ENCODE measurements at regions not wholly inside any gene's neighbourhood (a gene's known extent, or its start where the extent isn't known, plus 50 kb on each side); places are given as distances from the start of the nearest gene placed in this dataset.

- H3K23me2 ChIP-seq (ENCODE audit: low read depth, low read length): peaks cover 1% of the 10 kb centered on the region; the same call in 1 of the 2 replicates
- H3K9ac ChIP-seq (replicated peaks in 1 of 4; ENCODE audit: extremely low read depth in 1 of 4, low read depth in 3 of 4, low read length in 3 of 4): no peak overlapping the region
- no peak overlapping the region for H3K4ac ChIP-seq (replicated peaks; ENCODE audit: insufficient read length, low read depth, low read length)
- no peaks in the 10 kb centered on the region for H3K4me1 ChIP-seq (replicated peaks in 1 of 4; ENCODE audit: control insufficient read depth in 3 of 4, insufficient read depth in 4 of 4, low read length in 3 of 4)
- no peak overlapping the region for H2AK5ac ChIP-seq (ENCODE audit: low read depth, low read length)
- H3K79me1 ChIP-seq (ENCODE audit: low read depth, low read length): no peaks in the 10 kb centered on the region
- FAIRE-seq (no peak), DNase-seq (ENCODE audit: low read depth in 1 of 2, low spot score in 2 of 2) (no peak)
- H3K9me3 ChIP-seq (ENCODE audit: insufficient read depth in 2 of 2, low read depth in 1 of 2, low read length in 1 of 2): no peaks in the 10 kb centered on the region
- no peaks in the 10 kb centered on the region for H4K20me1 ChIP-seq (replicated peaks in 1 of 2; ENCODE audit: control insufficient read depth in 1 of 2, insufficient read depth in 2 of 2, low read length in 2 of 2)
- no peaks in the 10 kb centered on the region for H3K79me2 ChIP-seq (ENCODE audit: control insufficient read depth in 1 of 2, insufficient read depth in 2 of 2, low read length in 2 of 2)
- no peak overlapping the region for H2BK5ac ChIP-seq (ENCODE audit: low read depth, low read length)
- H2BK20ac ChIP-seq (ENCODE audit: low read length): no peak overlapping the region
- CTCF ChIA-PET (ENCODE audit: partially characterized antibody): interaction anchor here (1.2 kb wide), 1 partner anchor 31 kb away, joined by 3 read pairs; no protein-coding TSS in a partner anchor
- H4K91ac ChIP-seq (replicated peaks; ENCODE audit: insufficient read length, low read length): no peak overlapping the region
- no peak overlapping the region for H2BK120ac ChIP-seq (replicated peaks; ENCODE audit: low read depth, low read length)
- no peak overlapping the region for H4K5ac ChIP-seq (ENCODE audit: insufficient read length, low read depth, low read length)
- no peak overlapping the region for H4K8ac ChIP-seq (ENCODE audit: extremely low read depth, insufficient read depth, low read length)
- no peaks in the 10 kb centered on the region for H3K27me3 ChIP-seq (replicated peaks in 1 of 4; ENCODE audit: control insufficient read depth in 3 of 4, extremely low read depth in 1 of 4, insufficient read depth in 3 of 4, low read length in 3 of 4)
- no peak overlapping the region for H3K27ac ChIP-seq (ENCODE audit: low read depth, low read length)
- no peak overlapping the region for H3K23ac ChIP-seq (ENCODE audit: insufficient read length)
- H3K18ac ChIP-seq (ENCODE audit: extremely low read depth, low read length): no peak overlapping the region
- H2BK15ac ChIP-seq (ENCODE audit: low read length): no peak overlapping the region
- no peak overlapping the region for H3K4me2 ChIP-seq (ENCODE audit: insufficient read depth in 1 of 2, low read depth in 2 of 2, low read length in 2 of 2)
- no peak overlapping the region for H3K14ac ChIP-seq (ENCODE audit: insufficient read length)
- TF ChIP-seq HDAC6 (IDR thresholded peaks at IDR 0.05; ENCODE audit: low read depth, low read length) (no peak), KDM5A (IDR thresholded peaks at IDR 0.05; ENCODE audit: low read length) (no peak), CHD1 (IDR thresholded peaks at IDR 0.05; ENCODE audit: low read depth, low read length) (no peak), SUZ12 (IDR thresholded peaks at IDR 0.05; ENCODE audit: low read length) (no peak), KDM4A (IDR thresholded peaks at IDR 0.05; ENCODE audit: low read depth, low read length, severe bottlenecking) (no peak), TAF1 (IDR thresholded peaks at IDR 0.05; ENCODE audit: low read depth, low read length) (no peak), POU5F1 (IDR thresholded peaks at IDR 0.05; ENCODE audit: low read depth, low read length) (no peak), SIX5 (IDR thresholded peaks at IDR 0.05; ENCODE audit: low read depth, low read length) (no peak), BCL11A (IDR thresholded peaks at IDR 0.05; ENCODE audit: low read depth in 2 of 2, low read length in 2 of 2) (no peak)
- H3K4me3 ChIP-seq (ENCODE audit: extremely low read depth in 1 of 4, insufficient read depth in 2 of 4, low read depth in 3 of 4, low read length in 4 of 4): no peak overlapping the region
- H3K36me3 ChIP-seq (ENCODE audit: control insufficient read depth in 2 of 4, insufficient read depth in 4 of 4, low read length in 3 of 4): no peaks in the 10 kb centered on the region
- POLR2A ChIA-PET (ENCODE audit: partially characterized antibody): no interaction called here
- H2BK12ac ChIP-seq (ENCODE audit: low read depth, low read length): no peak overlapping the region
- WGBS, 2 experiments (ENCODE audit: extremely low coverage in 1 of 2, insufficient coverage in 1 of 2, insufficient read length in 1 of 2, insufficient replicate concordance in 2 of 2, low coverage in 1 of 2, low lambda C conversion rate in 2 of 2, missing lambda C conversion rate in 1 of 2): 96% methylated on average over 3 of the region's 3 CpGs; no CpG with 5 or more reads in 1 of the 2 experiments
- H3K56ac ChIP-seq (replicated peaks; ENCODE audit: insufficient read length, low read depth, low read length): no peak overlapping the region
- H2AFZ ChIP-seq (ENCODE audit: low read length): no peak overlapping the region
Observed at GRCh38 chr12:85673921-85674420, 162.2 kb downstream of the RASSF9 start.
